Body of pancreas (tissue), 4 donors: ENCODE measurements at regions not wholly inside any gene's neighbourhood (a gene's known extent, or its start where the extent isn't known, plus 50 kb on each side); places are given as distances from the start of the nearest gene placed in this dataset.
"Not testable (repeated sequence)": the region's sequence is repeated elsewhere in the genome, so short reads cannot be mapped to it uniquely, and the experiment has no call there.

Experiments
- ATAC-seq: fragments of 150-250 bp; one replicate; pipeline ENCODE4 v1.9.1; 2016
- DNase-seq, 4 donors: peaks; one replicate each; pipeline ENCODE4 v3.0.0-alpha.2; 2019
- H3K27ac ChIP-seq, 4 donors: fragments of 200-600 bp; sonication (generic); 1 replicate in 3 of 4; 2 replicates in 1 of 4; pipeline versions ENCODE4 v1.5.1 to v1.6.1; 2016 to 2019; ENCODE audit warnings: mild to moderate bottlenecking in 1 of 4, mixed read lengths in 1 of 4, moderate library complexity in 1 of 4
- H3K27me3 ChIP-seq, 2 donors: fragments of 200-600 bp; sonication (generic); one replicate each; pipeline ENCODE4 v1.6.0; 2016; ENCODE audit warnings: mild to moderate bottlenecking in 1 of 2
- H3K36me3 ChIP-seq, 2 donors: fragments of 200-600 bp; sonication (generic); replicated peaks in 1 of 2; 2 replicates each; pipeline ENCODE4 v1.5.1; 2016; ENCODE audit warnings: low read depth in 2 of 2; ENCODE audit not compliant: insufficient read depth in 1 of 2
- H3K4me1 ChIP-seq: fragments of 200-600 bp; sonication (generic); one replicate; pipeline ENCODE4 v1.6.0; 2016
- H3K4me3 ChIP-seq, 2 donors: fragments of 200-600 bp; sonication (generic); 1 replicate in 1 of 2; 2 replicates in 1 of 2; pipeline ENCODE4 v1.5.1; 2016 to 2019
- H3K9me3 ChIP-seq, 3 donors: fragments of 200-600 bp; sonication (generic); 1 replicate in 2 of 3; 2 replicates in 1 of 3; pipeline ENCODE4 v1.5.1; 2016
- POLR2A ChIP-seq, 3 donors: fragments of 450-650 bp; IDR thresholded peaks; one replicate each; pipeline ENCODE4 v1.6.1; 2016; ENCODE audit warnings: antibody characterized with exemption in 3 of 3, mild to moderate bottlenecking in 2 of 3
- WGBS, 2 donors: methylation state at CpG; one replicate each; pipeline ENCODE4 v1.1.5; 2017; 5-methylcytosine and 5-hydroxymethylcytosine counted together
- intact Hi-C: fragments of 100-400 bp; cut with DNase I; formaldehyde crosslinking; loops from one replicate; pipeline ENCODE4 v1.15.1; 2023
- TF ChIP-seq, protein P1 (sequence below), 7 experiments: fragments of 450-650 bp in 4 of 7; fragments of 200-600 bp in 3 of 7; sonication (generic) in 3 of 7; IDR thresholded peaks; one replicate each; pipeline ENCODE4 v1.5.1; 2016 to 2019; ENCODE audit warnings: antibody characterized with exemption in 7 of 7

DNA sequence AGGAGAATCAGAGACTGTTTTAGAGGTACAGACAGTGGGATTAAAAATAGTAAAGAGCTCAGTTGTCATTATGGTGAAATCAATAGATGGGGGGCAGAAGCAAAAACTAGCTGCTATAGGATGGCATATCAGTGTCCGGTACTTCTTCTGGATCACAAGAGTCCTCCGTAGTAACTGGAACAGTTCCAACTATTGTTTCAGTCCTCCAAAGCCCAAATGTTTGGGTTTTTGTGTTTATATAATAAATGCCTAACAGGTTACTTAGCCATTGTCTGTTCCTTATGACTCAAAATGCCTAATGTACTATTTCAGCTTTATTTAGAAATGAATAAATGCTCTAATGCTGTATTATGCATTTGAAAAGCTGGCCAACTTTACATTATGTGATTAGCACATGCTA, 401.2 kb downstream of the PTH2R start:
- Histone ChIP-seq H3K27me3 (no peaks in the 10 kb centered on the region), H3K36me3 (no peaks in the 10 kb centered on the region), H3K9me3 (no peaks in the 10 kb centered on the region), H3K4me1 (no peaks in the 10 kb centered on the region), H3K4me3 (no peak overlapping the region), H3K27ac (no peak overlapping the region)
- ATAC-seq (no peak), DNase-seq (no peak)
- WGBS, 2 donors, result 50 to 73% methylated on average over 2 of the region's 2 CpGs
- TF ChIP-seq, protein P1, sequence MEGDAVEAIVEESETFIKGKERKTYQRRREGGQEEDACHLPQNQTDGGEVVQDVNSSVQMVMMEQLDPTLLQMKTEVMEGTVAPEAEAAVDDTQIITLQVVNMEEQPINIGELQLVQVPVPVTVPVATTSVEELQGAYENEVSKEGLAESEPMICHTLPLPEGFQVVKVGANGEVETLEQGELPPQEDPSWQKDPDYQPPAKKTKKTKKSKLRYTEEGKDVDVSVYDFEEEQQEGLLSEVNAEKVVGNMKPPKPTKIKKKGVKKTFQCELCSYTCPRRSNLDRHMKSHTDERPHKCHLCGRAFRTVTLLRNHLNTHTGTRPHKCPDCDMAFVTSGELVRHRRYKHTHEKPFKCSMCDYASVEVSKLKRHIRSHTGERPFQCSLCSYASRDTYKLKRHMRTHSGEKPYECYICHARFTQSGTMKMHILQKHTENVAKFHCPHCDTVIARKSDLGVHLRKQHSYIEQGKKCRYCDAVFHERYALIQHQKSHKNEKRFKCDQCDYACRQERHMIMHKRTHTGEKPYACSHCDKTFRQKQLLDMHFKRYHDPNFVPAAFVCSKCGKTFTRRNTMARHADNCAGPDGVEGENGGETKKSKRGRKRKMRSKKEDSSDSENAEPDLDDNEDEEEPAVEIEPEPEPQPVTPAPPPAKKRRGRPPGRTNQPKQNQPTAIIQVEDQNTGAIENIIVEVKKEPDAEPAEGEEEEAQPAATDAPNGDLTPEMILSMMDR (IDR thresholded peaks at IDR 0.05), result no peak
- no peak for TF ChIP-seq POLR2A (IDR thresholded peaks at IDR 0.05)
- intact Hi-C loops, result no loop called here

- H3K9me3 ChIP-seq, H3K27me3 ChIP-seq, DNase-seq, H3K36me3 ChIP-seq, H3K4me1 ChIP-seq, H3K4me3 ChIP-seq, intact Hi-C loops, ATAC-seq, H3K27ac ChIP-seq: not testable (repeated sequence)
- WGBS, 2 donors, result 47% methylated on average over 8 of the region's 10 CpGs; no CpG with 5 or more reads in 1 of the 2 donors
Observed at GRCh38 chr2:208811885-208812284, 405.3 kb downstream of the PTH2R start.

DNA sequence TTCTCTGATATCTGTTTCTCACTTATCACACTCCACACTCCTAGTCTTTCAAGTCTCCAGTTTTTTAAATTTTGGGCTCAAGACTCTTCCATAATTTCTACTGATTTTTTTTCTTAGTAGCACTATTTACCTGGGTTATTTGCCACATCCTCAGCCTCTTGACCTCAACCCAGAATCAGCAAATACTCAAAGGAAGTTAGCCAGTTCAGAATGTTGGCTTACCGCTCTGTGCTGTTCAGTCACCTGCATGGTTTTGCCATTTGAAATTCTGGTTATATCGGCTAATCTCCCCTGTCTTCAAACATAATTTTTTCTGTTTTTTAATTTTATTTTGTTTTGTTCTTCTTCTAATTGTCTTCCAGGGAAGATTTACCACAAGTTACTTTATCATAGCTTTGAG, 412.6 kb downstream of the PTH2R start:
- Histone ChIP-seq H3K27ac (no peak overlapping the region), H3K36me3 (no peaks in the 10 kb centered on the region), H3K9me3 (no peaks in the 10 kb centered on the region), H3K4me1 (no peaks in the 10 kb centered on the region), H3K4me3 (no peak overlapping the region), H3K27me3 (no peaks in the 10 kb centered on the region)
- intact Hi-C loops, result no loop called here
- no peak for ATAC-seq
- WGBS, 2 donors, result 62 to 73% methylated on average over 2 of the region's 2 CpGs
- TF ChIP-seq, protein P1 (IDR thresholded peaks at IDR 0.05), result no peak
- TF ChIP-seq POLR2A (IDR thresholded peaks at IDR 0.05), result no peak
- DNase-seq, result no peak

GRCh38 chr2:208820014-208820688, 413.6 kb downstream of the PTH2R start:
- Histone ChIP-seq H3K27ac (no peak overlapping the region), H3K36me3 (no peaks in the 10 kb centered on the region), H3K4me1 (no peaks in the 10 kb centered on the region), H3K27me3 (no peaks in the 10 kb centered on the region), H3K4me3 (no peak overlapping the region), H3K9me3 (no peaks in the 10 kb centered on the region)
- intact Hi-C loops, result no loop called here
- ATAC-seq (peak; percentile 50), DNase-seq (no peak)
- TF ChIP-seq POLR2A (IDR thresholded peaks at IDR 0.05), result no peak
- TF ChIP-seq, protein P1 (IDR thresholded peaks at IDR 0.05), result peak; percentile 12 to 54 (median 48)
- 36 to 54% methylated on average over 1 of the region's 1 CpG for WGBS, 2 donors

GRCh38 chr2:208827109-208827508, 420.5 kb downstream of the PTH2R start:
- 25 to 32% methylated on average over 3 of the region's 3 CpGs for WGBS, 2 donors

More at GRCh38 chr2:208827109-208827508, 420.5 kb downstream of the PTH2R start:
- Histone ChIP-seq H3K27ac (no peak overlapping the region), H3K9me3 (no peaks in the 10 kb centered on the region), H3K4me1 (peaks cover 12% of the 10 kb centered on the region), H3K36me3 (no peaks in the 10 kb centered on the region), H3K27me3 (no peaks in the 10 kb centered on the region), H3K4me3 (no peak overlapping the region)
- no peak for TF ChIP-seq POLR2A (IDR thresholded peaks at IDR 0.05)
- TF ChIP-seq, protein P1 (IDR thresholded peaks at IDR 0.05), result no peak
- intact Hi-C loops, result no loop called here
- peak in 3 of 4 donors; percentile 14 to 43 (median 14) for DNase-seq
- peak; percentile 35 for ATAC-seq
